Mammary epithelial cell (primary cell): ENCODE measurements at regions not wholly inside any gene's neighbourhood (a gene's known extent, or its start where the extent isn't known, plus 50 kb on each side); places are given as distances from the start of the nearest gene placed in this dataset.

ENCODE experiments used
- EZH2 ChIP-seq: IDR thresholded peaks from 2 replicates; pipeline ENCODE4 v1.6.1; 2012; ENCODE audit warnings: low read length, inconsistent platforms, borderline replicate concordance
- TF ChIP-seq, protein P1 (sequence below), 2 donors: IDR thresholded peaks in 1 of 2; conservative IDR thresholded peaks in 1 of 2; 2 replicates each; pipeline ENCODE4 v1.5.1; 2011 to 2012; ENCODE audit warnings: inconsistent platforms in 2 of 2, low read length in 2 of 2, mild to moderate bottlenecking in 2 of 2, control low read depth in 1 of 2, low read depth in 1 of 2; ENCODE audit not compliant: insufficient read depth in 1 of 2; ENCODE audit errors: extremely low read depth in 1 of 2

DNA sequence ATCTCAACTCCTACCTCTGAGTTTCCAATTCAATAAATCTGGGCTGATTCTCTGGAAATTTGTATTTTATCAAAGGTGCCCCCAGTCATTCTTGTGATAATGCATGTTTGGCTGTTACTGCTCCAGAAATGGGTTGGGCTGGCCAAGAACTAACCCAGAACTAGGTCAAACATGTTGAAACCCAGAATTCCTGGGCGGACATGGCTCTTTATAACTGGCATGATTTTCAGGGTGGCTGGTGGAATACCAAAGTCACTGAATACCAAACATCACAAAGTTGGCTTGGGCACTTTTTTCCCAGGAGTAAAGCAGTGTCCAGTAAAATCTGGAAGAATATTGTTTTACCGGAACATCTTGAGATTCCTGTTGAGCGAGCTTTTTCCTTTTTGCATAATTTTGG is 89.4 kb upstream of the S1PR1 start:
- TF ChIP-seq, protein P1, sequence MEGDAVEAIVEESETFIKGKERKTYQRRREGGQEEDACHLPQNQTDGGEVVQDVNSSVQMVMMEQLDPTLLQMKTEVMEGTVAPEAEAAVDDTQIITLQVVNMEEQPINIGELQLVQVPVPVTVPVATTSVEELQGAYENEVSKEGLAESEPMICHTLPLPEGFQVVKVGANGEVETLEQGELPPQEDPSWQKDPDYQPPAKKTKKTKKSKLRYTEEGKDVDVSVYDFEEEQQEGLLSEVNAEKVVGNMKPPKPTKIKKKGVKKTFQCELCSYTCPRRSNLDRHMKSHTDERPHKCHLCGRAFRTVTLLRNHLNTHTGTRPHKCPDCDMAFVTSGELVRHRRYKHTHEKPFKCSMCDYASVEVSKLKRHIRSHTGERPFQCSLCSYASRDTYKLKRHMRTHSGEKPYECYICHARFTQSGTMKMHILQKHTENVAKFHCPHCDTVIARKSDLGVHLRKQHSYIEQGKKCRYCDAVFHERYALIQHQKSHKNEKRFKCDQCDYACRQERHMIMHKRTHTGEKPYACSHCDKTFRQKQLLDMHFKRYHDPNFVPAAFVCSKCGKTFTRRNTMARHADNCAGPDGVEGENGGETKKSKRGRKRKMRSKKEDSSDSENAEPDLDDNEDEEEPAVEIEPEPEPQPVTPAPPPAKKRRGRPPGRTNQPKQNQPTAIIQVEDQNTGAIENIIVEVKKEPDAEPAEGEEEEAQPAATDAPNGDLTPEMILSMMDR (conservative IDR thresholded peaks at IDR 0.05 in 1 of 2, IDR thresholded peaks at IDR 0.05 in 1 of 2; ENCODE audit: extremely low read depth in 1 of 2, insufficient read depth in 1 of 2, low read depth in 1 of 2, low read length in 2 of 2) = no peak
- no peak for TF ChIP-seq EZH2
